ENCODE measurements at regions not wholly inside any gene's neighbourhood (a gene's known extent, or its start where the extent isn't known, plus 50 kb on each side); places are given as distances from the start of the nearest gene placed in this dataset.

DNA sequence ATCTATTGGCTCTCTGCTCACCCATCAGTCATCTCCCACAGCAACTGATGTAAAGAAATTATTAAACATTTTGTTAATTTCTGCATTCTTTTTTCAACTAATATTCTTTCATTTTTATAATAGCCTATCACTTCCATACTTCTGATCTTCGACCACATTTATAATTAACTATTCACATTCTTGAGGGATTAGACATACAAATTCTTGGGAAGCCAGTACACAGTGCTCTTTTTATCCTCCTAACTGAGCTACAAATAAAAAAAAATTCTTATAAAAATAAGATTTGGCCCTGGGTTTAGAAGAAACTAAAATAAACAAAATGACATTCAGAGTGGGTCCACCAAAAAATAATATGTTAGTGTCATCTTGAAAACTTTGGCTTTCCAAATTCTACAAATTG lies 103.7 kb upstream of the ITGA1 start:
- H3K4me1 Mint-ChIP-seq: no peaks in the 10 kb centered on the region

DNA sequence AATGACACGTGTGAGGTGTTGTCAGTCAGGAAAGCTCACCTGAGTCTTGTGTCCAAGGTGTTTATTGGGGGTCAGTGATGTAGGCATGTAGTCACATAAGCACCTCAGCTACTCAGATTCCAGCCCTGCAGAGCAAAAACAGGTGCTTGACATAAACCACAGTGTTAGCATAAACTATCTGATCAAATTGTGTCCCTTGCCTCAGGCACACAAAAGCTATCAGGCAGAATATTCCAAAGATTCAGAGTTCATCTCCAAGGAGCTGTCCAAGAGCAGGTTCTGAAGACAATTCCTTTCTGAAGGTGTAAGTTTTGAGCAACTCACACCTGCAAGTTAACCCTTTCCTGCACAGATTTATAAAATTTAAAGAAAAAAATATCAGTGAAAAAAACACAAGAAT lies 102.2 kb upstream of the ITGA1 start:
- H3K9me3 Mint-ChIP-seq: no peaks in the 10 kb centered on the region
- no peak overlapping the region for H3K27ac Mint-ChIP-seq
- peaks cover 5% of the 10 kb centered on the region for H3K27me3 Mint-ChIP-seq
- no peaks in the 10 kb centered on the region for H3K4me1 Mint-ChIP-seq
- no peaks in the 10 kb centered on the region for H3K36me3 Mint-ChIP-seq
- no peak overlapping the region for H3K4me3 Mint-ChIP-seq

More for the DNA sequence above, 103.7 kb upstream of the ITGA1 start:
- H3K36me3 Mint-ChIP-seq: no peaks in the 10 kb centered on the region
- peaks cover 5% of the 10 kb centered on the region for H3K27me3 Mint-ChIP-seq
- no peaks in the 10 kb centered on the region for H3K9me3 Mint-ChIP-seq
- no peak overlapping the region for H3K27ac Mint-ChIP-seq
- H3K4me3 Mint-ChIP-seq: no peak overlapping the region

DNA sequence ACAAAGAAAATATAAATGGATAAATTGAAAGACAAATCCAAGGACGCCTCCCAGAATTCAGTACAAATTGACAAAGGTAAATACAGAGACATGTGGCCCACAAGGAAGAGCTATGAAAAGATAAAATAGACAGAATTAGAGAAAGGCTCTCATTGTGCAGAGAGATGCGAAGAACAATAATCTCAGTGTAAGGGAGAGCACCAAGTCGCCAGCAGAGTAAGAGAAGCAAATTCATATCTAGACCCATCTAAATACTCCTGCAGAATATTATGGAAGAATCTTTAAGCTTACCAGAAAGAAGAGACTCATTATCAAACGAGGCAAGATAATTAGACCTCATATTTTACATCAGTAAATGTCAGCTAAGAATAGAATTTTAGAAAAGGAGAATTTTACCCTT lies 101.7 kb upstream of the ITGA1 start:
- Mint-ChIP-seq H3K9me3 (no peaks in the 10 kb centered on the region), H3K27me3 (peaks cover 5% of the 10 kb centered on the region), H3K36me3 (no peaks in the 10 kb centered on the region), H3K4me3 (no peak overlapping the region), H3K4me1 (no peaks in the 10 kb centered on the region), H3K27ac (no peak overlapping the region)

DNA sequence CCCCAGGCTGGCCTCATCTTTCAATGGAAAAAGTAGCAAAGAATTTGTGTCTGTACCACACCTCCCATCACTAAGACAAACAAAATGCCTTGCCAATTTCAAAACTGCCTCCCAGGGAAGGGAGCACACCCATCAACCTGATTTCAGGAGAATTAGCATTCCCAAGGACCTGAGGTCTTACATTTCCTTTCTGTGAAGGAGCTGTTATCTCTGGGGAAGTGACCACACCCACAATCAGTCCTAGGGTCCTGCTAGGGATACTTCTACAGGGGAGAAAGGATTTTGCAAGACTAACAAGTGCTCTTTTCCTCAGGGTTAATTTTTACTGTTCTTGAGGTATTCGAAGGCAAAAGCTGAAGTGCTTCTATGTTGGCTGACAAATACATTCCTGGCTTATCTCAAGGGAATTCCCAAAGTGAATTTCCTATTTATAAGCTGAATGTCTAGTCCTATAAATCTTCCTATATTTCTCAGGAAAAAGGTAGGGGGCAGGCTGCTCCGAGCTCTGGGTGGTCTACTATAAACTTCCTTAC lies 97.4 kb upstream of the ITGA1 start:
- no peaks in the 10 kb centered on the region for H3K36me3 Mint-ChIP-seq
- H3K9me3 Mint-ChIP-seq: no peaks in the 10 kb centered on the region
- H3K27ac Mint-ChIP-seq: no peak overlapping the region
- H3K27me3 Mint-ChIP-seq: peaks cover 2% of the 10 kb centered on the region
- H3K4me3 Mint-ChIP-seq: no peak overlapping the region
- H3K4me1 Mint-ChIP-seq: no peaks in the 10 kb centered on the region

DNA sequence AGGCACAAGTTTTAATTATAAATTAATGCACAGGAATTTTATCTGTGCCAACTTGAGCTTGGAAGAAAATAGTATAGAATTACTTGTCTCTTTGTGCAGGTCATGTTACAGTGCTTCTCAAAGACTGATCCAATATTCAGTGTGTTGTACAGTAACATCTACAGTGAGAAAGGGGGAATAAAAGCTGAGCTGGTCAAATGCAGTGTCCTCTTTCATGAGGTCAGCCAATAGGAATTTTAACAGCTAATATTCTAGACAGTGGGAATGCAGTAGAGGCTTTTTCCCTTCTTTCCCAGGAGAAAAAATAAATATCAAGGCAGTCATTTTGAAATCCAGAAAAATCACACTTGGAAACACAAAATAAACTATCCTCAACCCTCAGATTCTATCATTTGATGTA lies 95.7 kb upstream of the ITGA1 start:
- no peak overlapping the region for H3K4me3 Mint-ChIP-seq
- H3K9me3 Mint-ChIP-seq: no peaks in the 10 kb centered on the region
- no peaks in the 10 kb centered on the region for H3K36me3 Mint-ChIP-seq
- H3K4me1 Mint-ChIP-seq: no peaks in the 10 kb centered on the region
- peaks cover 1% of the 10 kb centered on the region for H3K27me3 Mint-ChIP-seq
- H3K27ac Mint-ChIP-seq: no peak overlapping the region

DNA sequence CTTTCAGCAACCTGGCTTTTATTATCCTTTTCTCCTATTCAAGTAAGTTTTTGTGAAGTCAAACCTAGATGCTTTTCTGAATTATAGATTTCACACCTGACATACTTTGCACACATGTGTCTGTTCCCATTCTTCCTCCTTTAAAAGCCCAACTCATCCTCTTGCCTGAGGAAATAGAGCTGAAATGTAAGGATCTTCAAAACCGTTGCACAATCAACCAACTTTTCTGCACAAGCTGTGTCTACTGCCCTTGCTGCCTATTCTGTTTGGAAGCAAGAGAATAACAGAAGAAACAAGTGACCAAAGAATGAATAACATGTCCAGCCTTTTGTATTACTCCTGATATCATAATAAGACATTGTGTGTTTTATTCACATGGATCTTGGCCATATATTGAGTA lies 95.1 kb upstream of the ITGA1 start:
- H3K9me3 Mint-ChIP-seq: no peaks in the 10 kb centered on the region
- peaks cover 1% of the 10 kb centered on the region for H3K27me3 Mint-ChIP-seq
- no peaks in the 10 kb centered on the region for H3K4me1 Mint-ChIP-seq
- H3K27ac Mint-ChIP-seq: no peak overlapping the region
- H3K36me3 Mint-ChIP-seq: no peaks in the 10 kb centered on the region
- H3K4me3 Mint-ChIP-seq: no peak overlapping the region

DNA sequence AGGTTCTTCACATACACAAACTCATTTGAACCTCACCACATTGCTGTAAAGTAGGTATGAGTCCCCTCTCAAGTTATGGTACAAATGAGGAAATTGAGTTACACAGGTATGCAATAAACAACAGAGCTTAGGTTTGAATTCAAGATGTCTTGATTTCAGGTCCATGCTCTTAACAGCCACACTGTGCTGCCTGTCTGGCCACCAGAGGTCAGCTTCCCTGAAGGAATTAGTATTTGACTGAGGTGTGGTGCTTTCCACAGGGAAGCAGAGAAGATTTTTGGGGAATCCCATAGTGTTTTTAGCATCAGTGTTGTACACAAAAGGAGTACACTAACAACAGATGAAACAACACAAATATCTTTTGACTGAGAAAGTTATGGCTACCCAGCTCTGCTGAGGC lies 94.4 kb upstream of the ITGA1 start:
- no peak overlapping the region for H3K27ac Mint-ChIP-seq
- no peaks in the 10 kb centered on the region for H3K36me3 Mint-ChIP-seq
- peaks cover 1% of the 10 kb centered on the region for H3K27me3 Mint-ChIP-seq
- no peak overlapping the region for H3K4me3 Mint-ChIP-seq
- H3K9me3 Mint-ChIP-seq: no peaks in the 10 kb centered on the region
- no peaks in the 10 kb centered on the region for H3K4me1 Mint-ChIP-seq

DNA sequence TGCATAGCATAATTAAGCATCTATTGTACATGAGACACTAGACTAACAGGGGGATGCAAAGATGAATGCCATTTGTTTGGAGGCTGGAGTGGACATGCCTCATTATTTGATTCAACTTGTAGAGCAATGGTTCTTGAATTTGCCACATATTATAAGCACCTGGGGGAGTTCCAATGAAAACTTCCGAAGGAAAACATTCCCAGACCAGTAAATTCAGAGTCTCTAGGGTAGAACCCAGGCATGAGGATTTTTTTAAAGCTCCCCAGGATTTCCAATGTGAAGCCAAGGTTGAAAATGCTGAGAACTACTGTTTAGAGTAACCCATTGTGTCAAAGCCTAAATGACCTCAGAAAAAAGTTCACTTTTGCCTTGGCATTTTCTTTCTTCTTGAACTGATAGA lies 93.9 kb upstream of the ITGA1 start:
- H3K9me3 Mint-ChIP-seq: no peaks in the 10 kb centered on the region
- H3K27me3 Mint-ChIP-seq: peaks cover 1% of the 10 kb centered on the region
- H3K4me1 Mint-ChIP-seq: no peaks in the 10 kb centered on the region
- H3K36me3 Mint-ChIP-seq: no peaks in the 10 kb centered on the region
- no peak overlapping the region for H3K4me3 Mint-ChIP-seq
- H3K27ac Mint-ChIP-seq: no peak overlapping the region

DNA sequence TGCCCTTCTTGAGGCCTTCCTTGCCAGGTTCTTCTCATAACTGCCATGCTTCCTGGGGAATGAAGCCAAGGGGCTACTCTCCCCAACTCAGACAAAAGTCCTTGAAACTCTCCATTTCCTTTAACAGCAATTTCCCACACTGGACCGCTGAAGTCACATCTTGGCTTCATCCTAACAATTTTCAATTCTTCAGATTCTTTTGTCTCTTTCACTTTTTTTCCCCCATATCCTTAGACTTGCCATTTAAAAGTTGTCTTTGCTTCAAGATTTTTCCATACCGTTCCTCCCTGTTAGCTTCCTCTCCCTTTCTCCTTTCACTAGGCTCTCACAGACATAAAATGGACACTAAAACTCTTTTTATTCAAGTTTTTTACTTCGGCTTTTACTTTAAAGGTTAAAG lies 93.1 kb upstream of the ITGA1 start:
- H3K9me3 Mint-ChIP-seq: no peaks in the 10 kb centered on the region
- peaks cover 1% of the 10 kb centered on the region for H3K27me3 Mint-ChIP-seq

DNA sequence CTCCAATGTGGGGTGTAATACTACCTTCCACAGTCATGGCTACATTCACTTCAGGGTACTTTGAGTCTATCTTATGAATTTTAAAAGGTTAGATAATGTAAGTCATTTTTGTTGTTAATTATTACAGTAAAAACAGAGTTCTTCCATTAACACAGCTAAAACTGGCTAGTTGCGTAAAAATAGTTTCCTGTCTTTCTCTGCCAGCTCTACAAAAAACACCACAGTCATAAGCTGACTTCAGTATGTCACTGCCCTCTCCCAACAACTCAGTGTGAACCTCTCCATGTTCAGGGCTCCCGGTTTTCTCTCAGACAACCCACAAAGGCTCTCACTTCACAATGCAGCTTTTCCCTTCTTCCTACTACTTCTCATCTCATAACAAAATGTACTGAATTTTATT lies 84.8 kb upstream of the ITGA1 start:
- Mint-ChIP-seq H3K27me3 (no peaks in the 10 kb centered on the region), H3K9me3 (no peaks in the 10 kb centered on the region), H3K4me3 (no peak overlapping the region), H3K4me1 (peaks cover 0 to 2% (median 0%) of the 10 kb centered on the region in 3 donors), H3K27ac (no peak overlapping the region), H3K36me3 (no peaks in the 10 kb centered on the region)

More for the DNA sequence above, 93.1 kb upstream of the ITGA1 start:
- Mint-ChIP-seq H3K27ac (no peak overlapping the region), H3K36me3 (no peaks in the 10 kb centered on the region), H3K4me1 (no peaks in the 10 kb centered on the region), H3K4me3 (no peak overlapping the region)

DNA sequence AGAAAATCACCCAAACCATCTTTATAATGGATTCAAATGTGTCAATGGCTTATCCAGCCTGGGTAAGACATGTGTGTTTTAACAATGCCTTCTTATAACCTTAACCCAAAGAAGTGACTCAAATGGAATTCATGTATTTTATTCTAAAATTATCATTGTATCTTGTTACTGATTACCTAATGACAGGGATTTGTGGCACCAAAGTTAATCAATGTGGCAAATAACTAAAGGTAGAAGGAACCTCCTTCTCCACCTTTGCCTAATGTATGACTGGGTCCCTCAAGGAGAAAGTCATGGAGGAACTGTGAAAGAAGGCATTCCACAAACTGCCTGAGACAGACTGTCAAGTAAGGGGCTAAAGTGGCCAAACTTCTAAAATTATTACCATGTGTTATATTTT lies 84.4 kb upstream of the ITGA1 start:
- Mint-ChIP-seq H3K27ac (no peak overlapping the region), H3K4me3 (no peak overlapping the region), H3K9me3 (no peaks in the 10 kb centered on the region), H3K36me3 (no peaks in the 10 kb centered on the region), H3K4me1 (peaks cover 0 to 2% (median 0%) of the 10 kb centered on the region in 3 donors), H3K27me3 (no peaks in the 10 kb centered on the region)

DNA sequence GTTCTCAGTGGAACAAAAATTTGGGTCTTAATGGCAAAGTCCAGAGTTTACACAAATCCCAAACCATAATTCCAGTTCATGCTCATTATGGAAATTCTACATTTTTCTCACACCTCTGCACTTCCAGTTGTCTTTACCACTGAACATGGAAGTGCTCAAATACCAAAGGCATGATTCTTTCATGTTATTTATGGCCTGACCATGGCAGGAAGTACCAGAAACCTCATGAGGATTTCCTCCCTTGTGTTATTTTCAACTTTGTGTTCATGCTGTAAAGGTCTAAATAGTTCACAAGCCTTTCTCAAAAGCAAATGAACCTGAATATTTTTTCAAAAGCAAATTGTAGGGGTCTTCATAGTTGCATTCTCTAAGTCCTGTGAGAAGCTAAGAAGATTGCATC lies 82.0 kb upstream of the ITGA1 start:
- H3K36me3 Mint-ChIP-seq: no peaks in the 10 kb centered on the region
- no peaks in the 10 kb centered on the region for H3K27me3 Mint-ChIP-seq
- no peaks in the 10 kb centered on the region for H3K9me3 Mint-ChIP-seq
- no peak overlapping the region for H3K4me3 Mint-ChIP-seq
- H3K4me1 Mint-ChIP-seq: peaks cover 0 to 2% (median 0%) of the 10 kb centered on the region in 3 donors
- H3K27ac Mint-ChIP-seq: no peak overlapping the region

DNA sequence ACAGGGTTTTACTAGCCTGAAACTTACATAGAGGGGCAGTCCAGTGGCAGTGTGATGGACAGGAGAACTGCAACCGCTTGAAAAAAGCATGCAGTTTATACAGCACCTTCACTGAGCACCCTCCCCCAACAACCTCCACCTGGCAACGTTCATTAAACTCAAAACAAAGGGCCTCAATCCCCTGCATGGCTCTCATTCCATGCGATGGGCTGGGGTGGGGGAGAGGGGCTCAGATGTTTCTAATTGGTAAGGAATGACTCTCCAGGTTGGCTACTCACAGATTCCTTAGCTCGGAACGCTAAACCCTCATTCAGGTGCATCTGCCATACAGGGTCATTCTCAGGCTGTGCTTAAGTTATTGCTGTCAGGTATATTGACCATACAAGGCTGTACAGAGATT lies 80.9 kb upstream of the ITGA1 start:
- H3K27ac Mint-ChIP-seq: no peak overlapping the region
- no peaks in the 10 kb centered on the region for H3K9me3 Mint-ChIP-seq
- H3K4me3 Mint-ChIP-seq: no peak overlapping the region
- H3K36me3 Mint-ChIP-seq: no peaks in the 10 kb centered on the region
- H3K27me3 Mint-ChIP-seq: peaks cover 1% of the 10 kb centered on the region
- peaks cover 0 to 2% (median 0%) of the 10 kb centered on the region in 3 donors for H3K4me1 Mint-ChIP-seq

DNA sequence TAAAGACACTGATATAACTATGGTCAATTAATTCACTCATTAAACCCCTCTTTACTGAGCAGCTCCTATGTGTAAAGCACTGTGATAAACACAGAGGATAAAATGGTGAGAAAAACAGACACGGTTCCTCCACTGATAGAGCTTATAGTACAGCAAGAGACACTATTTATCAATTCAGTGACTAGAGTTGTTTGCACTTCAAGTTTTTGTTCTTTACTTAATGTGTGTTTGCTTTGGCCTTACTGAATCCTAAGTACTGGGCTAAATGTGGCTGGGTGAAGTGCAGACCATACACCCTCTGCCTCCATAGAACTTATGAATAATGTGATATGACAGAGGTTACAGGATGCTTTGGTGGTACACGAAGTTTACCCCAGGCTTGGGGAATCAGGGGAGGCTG lies 80.1 kb upstream of the ITGA1 start:
- Mint-ChIP-seq H3K36me3 (no peaks in the 10 kb centered on the region), H3K4me1 (peaks cover 0 to 2% (median 0%) of the 10 kb centered on the region in 3 donors), H3K27ac (no peak overlapping the region), H3K4me3 (no peak overlapping the region), H3K27me3 (peaks cover 1% of the 10 kb centered on the region), H3K9me3 (no peaks in the 10 kb centered on the region)

DNA sequence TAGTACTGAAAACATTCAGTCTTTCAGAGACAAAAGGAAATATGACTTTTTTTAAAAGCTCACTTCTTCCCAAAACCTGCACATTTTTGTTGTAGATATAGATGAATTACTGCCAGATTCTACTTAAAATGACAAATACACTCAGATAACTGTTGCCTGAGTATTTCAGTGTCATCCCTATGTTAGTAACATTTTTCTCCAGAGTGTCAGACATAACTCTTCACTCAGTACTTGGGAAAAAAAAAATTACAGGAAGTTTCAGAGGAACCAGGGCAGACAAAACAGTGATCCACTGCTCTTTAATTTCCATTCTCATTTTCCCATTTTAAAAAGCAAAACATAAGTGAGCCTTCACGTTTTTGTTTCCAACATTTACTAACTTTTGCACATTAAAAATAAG lies 79.3 kb upstream of the ITGA1 start:
- Mint-ChIP-seq H3K4me3 (no peak overlapping the region), H3K9me3 (no peaks in the 10 kb centered on the region)

DNA sequence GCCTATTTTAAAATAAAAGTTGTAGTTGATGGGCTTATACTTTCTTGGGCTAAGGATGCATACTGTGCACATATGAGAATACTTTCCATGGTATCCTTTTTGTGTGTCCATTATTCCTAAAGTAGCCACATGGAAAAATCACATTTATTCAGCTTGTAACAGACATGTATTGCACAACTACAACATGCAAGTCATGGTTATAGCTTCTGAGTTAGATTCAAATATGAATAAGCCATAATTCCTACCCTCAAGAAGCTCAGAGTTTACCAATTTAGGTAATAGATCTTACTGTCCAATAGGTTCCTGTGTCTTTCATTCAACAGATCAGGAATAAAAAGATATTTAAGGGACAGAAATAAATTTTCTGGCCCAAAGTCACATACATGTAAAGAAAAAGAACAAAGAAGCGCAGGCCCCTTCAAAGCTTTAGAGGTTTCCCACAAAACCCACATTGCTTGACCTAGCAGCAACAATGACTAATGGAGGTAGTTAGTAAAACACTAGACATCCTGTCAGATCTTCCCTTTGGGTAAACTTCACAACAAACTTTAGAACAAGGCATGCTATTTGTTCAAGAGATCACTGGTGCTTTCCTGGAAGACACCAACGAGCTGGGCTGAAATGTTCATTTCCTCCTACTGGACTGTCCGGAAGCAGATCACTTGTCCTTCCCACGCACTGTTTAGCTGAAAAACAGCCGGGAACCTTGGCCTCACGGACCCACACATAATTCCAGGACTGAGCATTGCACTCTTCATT lies 78.4 kb upstream of the ITGA1 start:
- Mint-ChIP-seq H3K36me3 (no peaks in the 10 kb centered on the region), H3K27ac (no peak overlapping the region), H3K4me3 (no peak overlapping the region), H3K27me3 (peaks cover 1% of the 10 kb centered on the region), H3K4me1 (no peaks in the 10 kb centered on the region), H3K9me3 (no peaks in the 10 kb centered on the region)

More for the DNA sequence above, 79.3 kb upstream of the ITGA1 start:
- Mint-ChIP-seq H3K27me3 (peaks cover 1% of the 10 kb centered on the region), H3K4me1 (no peaks in the 10 kb centered on the region), H3K36me3 (no peaks in the 10 kb centered on the region), H3K27ac (no peak overlapping the region)

Measured in IgD-negative memory B cell (primary cell).